Peyer's patch (tissue), 4 donors: ENCODE measurements at regions not wholly inside any gene's neighbourhood (a gene's known extent, or its start where the extent isn't known, plus 50 kb on each side); places are given as distances from the start of the nearest gene placed in this dataset.
A peak's percentile ranks its signal among the peaks of the same experiment; 100 is the strongest.

Experiments
- DNase-seq, 3 donors: peaks; one replicate each; pipeline ENCODE4 v3.0.0-alpha.2; 2017 to 2019
- H3K27ac ChIP-seq, 4 donors: fragments of 200-600 bp; sonication (generic); one replicate each; pipeline ENCODE4 v1.5.1; 2016 to 2019
- H3K27me3 ChIP-seq, 2 donors: fragments of 200-600 bp; sonication (generic); one replicate each; pipeline ENCODE4 v1.5.1; 2019
- H3K36me3 ChIP-seq, 3 donors: fragments of 200-600 bp; sonication (generic); one replicate each; pipeline ENCODE4 v1.5.1; 2016 to 2019
- H3K4me1 ChIP-seq, 4 donors: fragments of 200-600 bp; sonication (generic); one replicate each; pipeline ENCODE4 v1.5.1; 2016 to 2019
- H3K4me3 ChIP-seq, 4 donors: fragments of 200-600 bp; sonication (generic); 1 replicate in 3 of 4; 2 replicates in 1 of 4; pipeline ENCODE4 v1.5.1; 2016 to 2019; ENCODE audit warnings: mild to moderate bottlenecking in 1 of 4
- H3K9me3 ChIP-seq, 4 donors: fragments of 200-600 bp; sonication (generic); one replicate each; pipeline ENCODE4 v1.5.1; 2016 to 2019; ENCODE audit warnings: mild to moderate bottlenecking in 1 of 4
- CTCF ChIP-seq, 6 experiments: fragments of 450-650 bp in 4 of 6; fragments of 200-600 bp in 2 of 6; sonication (generic) in 1 of 6; IDR thresholded peaks; one replicate each; pipeline ENCODE4 v1.5.1; 2017 to 2019; ENCODE audit warnings: antibody characterized with exemption in 6 of 6, mild to moderate bottlenecking in 3 of 6, moderate library complexity in 1 of 6
- POLR2A ChIP-seq, 2 donors: fragments of 450-650 bp; IDR thresholded peaks; one replicate each; pipeline ENCODE4 v1.5.1; 2017; ENCODE audit warnings: antibody characterized with exemption in 2 of 2, mild to moderate bottlenecking in 2 of 2, moderate library complexity in 2 of 2

GRCh38 chr5:57784121-57784520 lies 301.5 kb upstream of the ACTBL2 start:
- Histone ChIP-seq H3K36me3 (no peaks in the 10 kb centered on the region), H3K27ac (no peak overlapping the region), H3K27me3 (no peaks in the 10 kb centered on the region), H3K4me1 (no peaks in the 10 kb centered on the region), H3K4me3 (no peak overlapping the region), H3K9me3 (no peaks in the 10 kb centered on the region)
- no peak for DNase-seq
- no peak for TF ChIP-seq POLR2A (IDR thresholded peaks at IDR 0.05)
- TF ChIP-seq CTCF (IDR thresholded peaks at IDR 0.05) = no peak

- TF ChIP-seq CTCF (IDR thresholded peaks at IDR 0.05) (no peak), POLR2A (IDR thresholded peaks at IDR 0.05) (no peak)
- H3K4me3 ChIP-seq = no peak overlapping the region
These were observed 301.1 kb upstream of the ACTBL2 start for GRCh38 chr5:57783693-57784092.

GRCh38 chr5:57780961-57781325 lies 298.3 kb upstream of the ACTBL2 start:
- no peaks in the 10 kb centered on the region for H3K27me3 ChIP-seq
- no peak overlapping the region for H3K4me3 ChIP-seq
- no peak overlapping the region for H3K27ac ChIP-seq
- H3K9me3 ChIP-seq = no peaks in the 10 kb centered on the region
- H3K4me1 ChIP-seq = no peaks in the 10 kb centered on the region
- no peaks in the 10 kb centered on the region for H3K36me3 ChIP-seq
- no peak for DNase-seq
- TF ChIP-seq POLR2A (IDR thresholded peaks at IDR 0.05) = no peak
- TF ChIP-seq CTCF (IDR thresholded peaks at IDR 0.05) = no peak

More at GRCh38 chr5:57783693-57784092, 301.1 kb upstream of the ACTBL2 start:
- Histone ChIP-seq H3K36me3 (no peaks in the 10 kb centered on the region), H3K27me3 (no peaks in the 10 kb centered on the region), H3K9me3 (no peaks in the 10 kb centered on the region), H3K27ac (no peak overlapping the region), H3K4me1 (no peaks in the 10 kb centered on the region)
- DNase-seq = no peak

GRCh38 chr5:57780306-57780960 lies 297.8 kb upstream of the ACTBL2 start:
- peak in 1 of 3 donors; percentile 30 for DNase-seq
- H3K36me3 ChIP-seq = no peaks in the 10 kb centered on the region
- no peaks in the 10 kb centered on the region for H3K9me3 ChIP-seq
- no peak for TF ChIP-seq CTCF (IDR thresholded peaks at IDR 0.05)
- no peak for TF ChIP-seq POLR2A (IDR thresholded peaks at IDR 0.05)
- H3K4me1 ChIP-seq = no peaks in the 10 kb centered on the region
- no peak overlapping the region for H3K4me3 ChIP-seq
- no peak overlapping the region for H3K27ac ChIP-seq
- H3K27me3 ChIP-seq = no peaks in the 10 kb centered on the region

- peak in 1 of 3 donors; percentile 49 for DNase-seq
- no peaks in the 10 kb centered on the region for H3K4me1 ChIP-seq
These were observed 297.0 kb upstream of the ACTBL2 start for GRCh38 chr5:57779383-57780223.

More at GRCh38 chr5:57779383-57780223, 297.0 kb upstream of the ACTBL2 start:
- H3K27ac ChIP-seq = no peak overlapping the region
- no peaks in the 10 kb centered on the region for H3K9me3 ChIP-seq
- no peaks in the 10 kb centered on the region for H3K27me3 ChIP-seq
- TF ChIP-seq CTCF (IDR thresholded peaks at IDR 0.05) = peak in 4 of 6 experiments; percentile 39 to 65 (median 62)
- no peak for TF ChIP-seq POLR2A (IDR thresholded peaks at IDR 0.05)
- no peak overlapping the region for H3K4me3 ChIP-seq
- no peaks in the 10 kb centered on the region for H3K36me3 ChIP-seq
